ENCODE measurements at regions not wholly inside any gene's neighbourhood (a gene's known extent, or its start where the extent isn't known, plus 50 kb on each side); places are given as distances from the start of the nearest gene placed in this dataset.
A peak's percentile ranks its signal among the peaks of the same experiment; 100 is the strongest.
"Not testable (repeated sequence)": the region's sequence is repeated elsewhere in the genome, so short reads cannot be mapped to it uniquely, and the experiment has no call there.

DNA sequence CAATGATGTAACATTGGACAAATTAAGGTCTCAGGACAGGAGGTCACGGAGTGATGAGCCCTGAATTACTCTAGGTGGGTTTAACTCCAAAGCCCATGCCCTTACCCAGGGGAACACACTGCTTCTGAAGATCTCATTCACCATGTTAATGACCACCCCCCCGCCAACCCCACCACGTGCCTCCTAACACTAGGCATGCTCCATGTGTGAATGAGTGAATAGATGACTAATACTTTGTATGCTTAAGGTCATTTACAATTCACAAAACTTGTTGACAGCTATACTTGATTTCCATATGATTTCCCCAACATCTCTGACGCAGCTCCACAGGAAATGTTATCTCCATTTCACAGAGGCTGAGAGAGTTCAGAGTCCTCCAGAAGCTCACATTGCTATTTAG lies 184.9 kb downstream of the ZNF92 start:
- DNase-seq (peak in 2 of 3 donors; percentile 12 to 33), ATAC-seq (peak in 1 of 4 donors; percentile 20)
- 66% methylated on average over 3 of the region's 4 CpGs for WGBS (ENCODE audit: insufficient coverage, low coverage, low lambda C conversion rate, missing lambda C conversion rate)
- H3K4me1 ChIP-seq; H3K27ac ChIP-seq; H3K27me3 ChIP-seq; intact Hi-C loops (cut with DNase I); H3K9me3 ChIP-seq; H3K36me3 ChIP-seq; H3K4me3 ChIP-seq: not testable (repeated sequence)

DNA sequence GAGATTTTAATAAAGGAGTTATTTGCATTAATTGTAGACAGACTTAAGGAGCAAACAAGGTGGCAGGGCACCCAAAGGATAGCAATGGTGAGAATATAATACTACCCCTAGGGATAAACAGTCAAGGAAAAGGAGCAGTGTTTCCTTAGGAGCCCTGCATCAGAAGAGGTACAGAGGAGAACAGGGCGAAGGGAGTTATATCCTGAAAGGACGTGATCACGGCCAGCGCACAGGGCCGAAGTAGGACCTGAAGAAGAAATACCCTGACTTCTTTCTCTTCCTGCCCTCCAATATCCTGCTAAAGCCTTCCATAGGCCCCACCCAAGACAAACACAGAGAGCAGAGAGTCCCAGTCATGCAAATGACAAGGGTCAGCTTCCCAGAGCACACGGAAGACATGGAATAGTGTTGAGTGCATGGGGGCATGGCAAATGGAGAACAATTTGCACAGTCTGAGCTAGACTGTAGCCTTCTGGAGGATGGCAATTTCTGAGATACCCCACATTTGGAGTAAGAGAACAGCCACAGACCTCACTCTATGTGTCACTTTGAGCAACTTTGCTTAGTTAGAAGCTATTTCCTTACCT lies 188.2 kb downstream of the ZNF92 start:
- intact Hi-C loops (cut with DNase I); H3K4me3 ChIP-seq; H3K9me3 ChIP-seq; H3K27me3 ChIP-seq; H3K36me3 ChIP-seq; H3K27ac ChIP-seq; H3K4me1 ChIP-seq: not testable (repeated sequence)
- WGBS (ENCODE audit: insufficient coverage, low coverage, low lambda C conversion rate, missing lambda C conversion rate) = 91% methylated on average over 5 of the region's 6 CpGs
- DNase-seq (peak in 1 of 3 donors; percentile 7), ATAC-seq (peak in 1 of 4 donors; percentile 28)

DNA sequence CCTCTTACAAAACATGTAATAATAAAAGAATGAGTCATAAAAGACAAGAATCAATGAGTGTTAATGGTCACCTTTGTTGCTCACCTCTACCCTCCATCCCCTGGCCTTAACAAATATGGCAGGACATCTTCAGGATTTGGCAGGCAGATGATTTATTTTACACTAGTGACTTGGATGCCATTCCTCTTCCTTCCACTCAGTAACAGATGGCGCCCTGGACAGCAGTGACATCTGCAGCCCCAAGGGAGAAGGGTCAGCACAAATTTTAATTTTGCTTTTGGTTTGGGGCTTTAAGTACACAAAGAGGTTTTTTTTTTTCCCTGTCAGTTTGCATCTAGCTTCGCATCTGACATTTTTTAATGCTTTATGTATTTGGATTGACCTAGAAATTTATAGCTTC lies 188.9 kb downstream of the ZNF92 start:
- ATAC-seq (peak in 2 of 4 donors; percentile 34 to 48), DNase-seq (peak in 1 of 3 donors; percentile 13)
- H3K4me1 ChIP-seq; H3K4me3 ChIP-seq; H3K27me3 ChIP-seq; intact Hi-C loops (cut with DNase I); H3K36me3 ChIP-seq; H3K27ac ChIP-seq; H3K9me3 ChIP-seq: not testable (repeated sequence)
- WGBS (ENCODE audit: insufficient coverage, low coverage, low lambda C conversion rate, missing lambda C conversion rate) = 71% methylated on average over 1 of the region's 2 CpGs

DNA sequence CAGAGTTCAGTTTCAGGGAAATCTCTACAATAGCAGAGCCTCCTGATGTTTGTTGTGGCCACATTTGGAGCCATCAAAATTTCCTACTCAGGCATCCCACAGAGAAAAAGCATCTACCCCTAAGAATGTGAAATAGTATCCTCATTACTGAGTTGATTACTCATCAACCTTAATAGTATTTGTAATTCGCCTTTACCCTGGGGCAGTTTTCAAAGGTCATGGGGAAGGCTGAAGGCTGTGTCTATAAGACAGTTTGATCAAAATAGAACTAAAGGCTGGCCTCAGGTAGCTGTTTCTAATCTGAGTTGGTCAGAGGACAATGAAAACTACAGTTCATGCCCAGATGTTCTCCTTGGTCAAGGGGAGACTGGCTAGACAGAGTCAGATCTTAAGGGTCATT lies 189.7 kb downstream of the ZNF92 start:
- H3K36me3 ChIP-seq; H3K4me3 ChIP-seq; intact Hi-C loops (cut with DNase I); H3K27ac ChIP-seq; H3K4me1 ChIP-seq; H3K27me3 ChIP-seq; ATAC-seq; H3K9me3 ChIP-seq; DNase-seq: not testable (repeated sequence)
- no CpG with 5 or more reads among the region's 1 CpG for WGBS (ENCODE audit: insufficient coverage, low coverage, low lambda C conversion rate, missing lambda C conversion rate)

DNA sequence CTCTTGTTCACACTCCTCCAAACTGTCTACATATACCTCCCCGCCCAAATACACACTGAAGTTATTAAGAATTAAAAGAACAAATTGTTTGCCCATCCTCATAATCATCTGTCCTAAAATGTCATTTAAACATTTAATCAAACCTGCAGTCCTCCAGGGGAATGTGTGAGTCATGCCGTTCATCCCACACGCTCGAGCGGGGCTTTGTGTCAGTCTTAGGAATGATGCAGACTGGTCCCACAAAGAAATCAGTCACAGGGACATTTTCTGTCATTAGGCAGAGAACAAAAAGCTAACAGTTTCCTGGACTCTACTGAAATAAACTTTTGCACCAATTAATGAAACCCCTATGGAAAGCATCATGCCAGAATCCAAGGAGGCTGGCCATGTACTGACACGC lies 194.6 kb downstream of the ZNF92 start:
- H3K4me1 ChIP-seq; ATAC-seq; DNase-seq; H3K4me3 ChIP-seq; H3K27ac ChIP-seq; H3K27me3 ChIP-seq; H3K9me3 ChIP-seq; intact Hi-C loops (cut with DNase I); H3K36me3 ChIP-seq: not testable (repeated sequence)
- no CpG with 5 or more reads among the region's 6 CpGs for WGBS (ENCODE audit: insufficient coverage, low coverage, low lambda C conversion rate, missing lambda C conversion rate)

DNA sequence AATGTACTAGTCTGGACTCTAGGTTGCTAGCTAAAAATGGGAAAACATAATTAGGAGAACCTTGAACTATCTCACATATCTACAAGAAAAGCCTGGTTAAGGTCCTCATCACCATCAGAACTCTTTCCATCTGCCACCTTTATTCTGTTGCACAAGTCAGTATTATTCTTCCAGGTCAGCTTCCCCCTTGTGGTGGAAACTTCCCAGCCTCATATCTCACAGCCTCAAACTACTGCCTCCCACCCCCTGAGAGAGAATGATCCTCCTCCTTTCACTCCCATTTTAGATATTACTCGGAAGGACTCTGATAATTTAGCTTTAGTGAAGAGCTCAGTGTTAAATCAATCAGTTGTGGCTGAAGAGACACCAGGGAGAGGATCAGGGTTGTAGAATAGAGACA lies 197.3 kb downstream of the ZNF92 start:
- ATAC-seq; H3K27ac ChIP-seq; H3K4me3 ChIP-seq; H3K36me3 ChIP-seq; intact Hi-C loops (cut with DNase I); DNase-seq; H3K27me3 ChIP-seq; H3K9me3 ChIP-seq; H3K4me1 ChIP-seq: not testable (repeated sequence)
- no CpG with 5 or more reads among the region's 1 CpG for WGBS (ENCODE audit: insufficient coverage, low coverage, low lambda C conversion rate, missing lambda C conversion rate)

DNA sequence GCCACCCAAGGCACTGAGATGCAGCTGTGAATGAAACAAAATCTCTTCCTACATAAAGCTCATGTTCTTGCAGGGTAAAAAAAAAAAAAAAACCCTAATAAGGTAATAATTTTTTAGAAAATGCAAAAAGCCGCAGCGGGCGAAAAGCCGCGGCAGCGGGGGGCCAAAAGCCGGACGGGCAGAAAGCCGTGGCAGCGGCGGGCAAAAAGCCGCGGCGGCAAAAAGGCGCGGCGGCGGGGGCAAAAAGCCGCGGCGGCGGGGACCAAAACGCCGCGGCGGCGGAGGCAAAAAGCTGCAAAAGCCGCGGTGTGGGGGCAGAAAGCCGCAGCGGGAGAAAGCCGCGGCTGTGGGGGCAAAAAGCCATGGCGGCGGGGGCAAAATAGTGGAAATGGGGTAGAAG lies 198.9 kb downstream of the ZNF92 start:
- ATAC-seq; H3K27ac ChIP-seq; H3K27me3 ChIP-seq; H3K36me3 ChIP-seq; DNase-seq; H3K9me3 ChIP-seq; intact Hi-C loops (cut with DNase I); H3K4me1 ChIP-seq; H3K4me3 ChIP-seq: not testable (repeated sequence)
- WGBS (ENCODE audit: insufficient coverage, low coverage, low lambda C conversion rate, missing lambda C conversion rate) = 4% methylated on average over 28 of the region's 35 CpGs

DNA sequence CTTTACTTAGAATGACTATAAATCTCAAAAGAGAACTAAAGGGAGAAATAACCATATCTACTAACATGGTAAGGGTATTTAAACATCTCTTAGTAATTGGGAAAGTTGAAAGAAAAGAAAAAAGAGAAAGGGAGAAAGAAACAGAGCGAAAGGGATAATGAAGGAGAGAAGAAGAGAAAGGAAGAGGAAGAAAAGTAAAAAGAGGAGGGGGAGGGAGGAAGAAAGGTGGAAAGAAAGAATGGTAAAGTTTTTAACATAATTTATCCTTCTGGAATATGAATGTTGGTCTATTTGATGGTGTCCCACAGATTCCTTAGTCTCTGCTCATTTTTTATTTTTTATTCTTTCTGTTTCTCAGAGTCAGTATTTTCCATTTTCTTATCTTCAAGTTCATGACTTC lies 202.7 kb downstream of the ZNF92 start:
- ATAC-seq; H3K4me3 ChIP-seq; H3K27ac ChIP-seq; H3K27me3 ChIP-seq; DNase-seq; intact Hi-C loops (cut with DNase I); H3K9me3 ChIP-seq; H3K4me1 ChIP-seq; H3K36me3 ChIP-seq: not testable (repeated sequence)
- WGBS (ENCODE audit: insufficient coverage, low coverage, low lambda C conversion rate, missing lambda C conversion rate) = 82% methylated on average over 1 of the region's 1 CpG

DNA sequence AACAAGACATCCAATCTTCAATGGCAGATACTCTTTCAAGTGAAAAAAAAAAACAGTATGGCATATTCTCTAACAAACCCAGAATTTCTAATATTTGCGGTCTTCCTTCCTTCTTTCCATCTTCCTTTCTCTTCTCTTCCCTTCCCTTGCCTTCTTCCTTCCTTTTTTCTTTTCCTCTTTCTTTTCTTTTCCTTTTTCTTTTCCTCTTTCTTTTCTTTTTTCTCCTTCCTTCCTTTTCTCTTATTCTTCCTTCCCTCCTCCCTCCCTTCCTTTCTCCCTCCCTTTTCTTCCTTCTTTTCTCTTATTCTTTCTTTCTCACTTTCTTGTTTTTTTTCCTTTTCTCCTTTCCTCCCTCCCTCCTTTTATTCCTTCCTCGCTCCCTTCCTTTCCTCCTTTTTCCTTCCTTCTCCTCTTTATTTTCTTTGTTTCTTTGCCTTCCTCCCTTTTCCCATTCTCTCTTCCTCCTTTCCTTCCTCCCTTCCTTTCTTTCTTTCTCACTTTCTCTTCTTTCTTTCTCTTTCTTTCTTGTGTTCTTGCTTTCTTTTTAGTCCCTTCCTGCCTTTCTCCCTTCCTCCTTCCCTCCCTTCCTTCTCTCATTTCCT lies 209.0 kb downstream of the ZNF92 start:
- WGBS (ENCODE audit: insufficient coverage, low coverage, low lambda C conversion rate, missing lambda C conversion rate) = 80% methylated on average over 2 of the region's 2 CpGs
- ATAC-seq; H3K27me3 ChIP-seq; H3K4me1 ChIP-seq; intact Hi-C loops (cut with DNase I); H3K36me3 ChIP-seq; H3K9me3 ChIP-seq; DNase-seq; H3K27ac ChIP-seq; H3K4me3 ChIP-seq: not testable (repeated sequence)

DNA sequence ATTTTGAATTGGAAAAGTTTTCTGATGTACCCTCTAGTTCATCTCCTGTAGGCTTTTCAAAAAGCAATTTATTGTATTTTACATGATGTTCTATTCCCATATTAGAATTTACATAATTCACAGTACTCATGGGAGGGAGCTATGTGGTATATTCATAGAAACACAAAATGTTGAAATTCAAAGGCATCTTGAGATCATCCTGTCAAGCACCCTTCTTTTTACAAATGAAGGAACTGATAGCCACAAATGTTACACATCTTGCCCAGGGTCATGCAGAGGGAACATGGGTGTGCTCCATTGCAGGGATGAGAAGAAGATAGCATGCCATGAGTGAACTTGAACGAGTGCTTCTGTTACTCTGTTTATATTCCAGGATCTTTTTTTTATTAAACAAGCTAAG lies 228.8 kb downstream of the ZNF92 start:
- ATAC-seq; H3K4me1 ChIP-seq; H3K9me3 ChIP-seq; H3K4me3 ChIP-seq; DNase-seq; H3K27me3 ChIP-seq; H3K27ac ChIP-seq; H3K36me3 ChIP-seq; intact Hi-C loops (cut with DNase I): not testable (repeated sequence)
- WGBS (ENCODE audit: insufficient coverage, low coverage, low lambda C conversion rate, missing lambda C conversion rate) = 32% methylated on average over 1 of the region's 1 CpG
